H9 (cell line): ENCODE measurements at regions not wholly inside any gene's neighbourhood (a gene's known extent, or its start where the extent isn't known, plus 50 kb on each side); places are given as distances from the start of the nearest gene placed in this dataset.

Source experiments
- DNase-seq: peaks from one replicate; pipeline ENCODE4 v3.0.0-alpha.2; 2017
- H2AFZ ChIP-seq: one replicate; pipeline ENCODE4 v1.6.1; 2013; ENCODE audit warnings: mild to moderate bottlenecking, low read length, control low read depth, moderate library complexity
- H2AK5ac ChIP-seq: 2 replicates; pipeline ENCODE4 v1.6.1; 2013; ENCODE audit warnings: low read length, control low read depth, mixed read lengths; ENCODE audit not compliant: insufficient read length
- H2BK120ac ChIP-seq: one replicate; pipeline ENCODE4 v1.6.1; 2013; ENCODE audit warnings: low read depth, mild to moderate bottlenecking, low read length, control low read depth, inconsistent platforms; ENCODE audit not compliant: poor library complexity, severe bottlenecking
- H2BK12ac ChIP-seq: 2 replicates; pipeline ENCODE4 v1.6.1; 2013; ENCODE audit warnings: low read length, control low read depth, mixed read lengths, low read depth; ENCODE audit not compliant: insufficient read length
- H2BK15ac ChIP-seq: 2 replicates; pipeline ENCODE4 v1.6.1; 2013; ENCODE audit warnings: low read depth, low read length, control low read depth
- H2BK20ac ChIP-seq: one replicate; pipeline ENCODE4 v1.6.1; 2013; ENCODE audit warnings: low read depth, mild to moderate bottlenecking, low read length, control low read depth, inconsistent platforms; ENCODE audit not compliant: poor library complexity, severe bottlenecking
- H2BK5ac ChIP-seq: 2 replicates; pipeline ENCODE4 v1.6.1; 2013; ENCODE audit warnings: low read length, control low read depth, mixed read lengths; ENCODE audit not compliant: insufficient read length
- H3K14ac ChIP-seq: 2 replicates; pipeline ENCODE4 v1.6.1; 2013; ENCODE audit warnings: low read length, control low read depth; ENCODE audit not compliant: insufficient read depth
- H3K18ac ChIP-seq: 2 replicates; pipeline ENCODE4 v1.6.1; 2013; ENCODE audit warnings: low read depth, mild to moderate bottlenecking, mixed read lengths, low read length, control low read depth; ENCODE audit not compliant: insufficient read length
- H3K23ac ChIP-seq: 2 replicates; pipeline ENCODE4 v1.6.1; 2013; ENCODE audit warnings: low read length, control low read depth, mixed read lengths, low read depth; ENCODE audit not compliant: insufficient read length
- H3K23me2 ChIP-seq: 2 replicates; pipeline ENCODE4 v1.6.1; 2013; ENCODE audit warnings: low read depth, mild to moderate bottlenecking, mixed read lengths, low read length, control low read depth; ENCODE audit not compliant: insufficient read length, poor library complexity, severe bottlenecking
- H3K27ac ChIP-seq: 2 replicates; pipeline ENCODE4 v1.5.1; 2013; ENCODE audit warnings: low read length, control low read depth, mixed read lengths, low read depth; ENCODE audit not compliant: insufficient read length
- H3K27me3 ChIP-seq: 2 replicates; pipeline ENCODE4 v1.6.1; 2013; ENCODE audit warnings: low read length, control low read depth, inconsistent platforms; ENCODE audit not compliant: insufficient read depth
- H3K4ac ChIP-seq: 2 replicates; pipeline ENCODE4 v1.6.1; 2013; ENCODE audit warnings: low read depth, mild to moderate bottlenecking, control low read depth, inconsistent platforms, low read length, moderate library complexity
- H3K4me1 ChIP-seq: 2 replicates; pipeline ENCODE4 v1.6.1; 2013; ENCODE audit warnings: low read length, control low read depth, inconsistent platforms; ENCODE audit not compliant: insufficient read depth
- H3K4me2 ChIP-seq: 2 replicates; pipeline ENCODE4 v1.6.1; 2013; ENCODE audit warnings: low read length, control low read depth, mixed read lengths; ENCODE audit not compliant: insufficient read length, insufficient read depth
- H3K56ac ChIP-seq: 2 replicates; pipeline ENCODE4 v1.6.1; 2013; ENCODE audit warnings: low read depth, mild to moderate bottlenecking, mixed read lengths, low read length, control low read depth; ENCODE audit not compliant: insufficient read length
- H3K79me1 ChIP-seq: 2 replicates; pipeline ENCODE4 v1.6.1; 2013; ENCODE audit warnings: low read depth, mild to moderate bottlenecking, moderate library complexity, low read length, control low read depth, inconsistent platforms; ENCODE audit not compliant: insufficient read depth, poor library complexity, severe bottlenecking
- H3K79me2 ChIP-seq: 2 replicates; pipeline ENCODE4 v1.6.1; 2013; ENCODE audit warnings: low read length, control low read depth, inconsistent platforms; ENCODE audit not compliant: insufficient read depth
- H3K9ac ChIP-seq: 2 replicates; pipeline ENCODE4 v1.6.1; 2013; ENCODE audit warnings: low read length, control low read depth, mixed read lengths; ENCODE audit not compliant: insufficient read length; ENCODE audit errors: extremely low read depth
- H3K9me3 ChIP-seq: one replicate; pipeline ENCODE4 v1.6.1; 2013; ENCODE audit warnings: low read depth, low read length, inconsistent platforms; ENCODE audit not compliant: control insufficient read depth
- H3T11ph ChIP-seq: one replicate; pipeline ENCODE4 v1.6.1; 2013; ENCODE audit warnings: mild to moderate bottlenecking, low read length, control low read depth, inconsistent platforms
- H4K20me1 ChIP-seq: one replicate; pipeline ENCODE4 v1.6.1; 2013; ENCODE audit not compliant: control insufficient read depth, insufficient read length, insufficient read depth
- H4K5ac ChIP-seq: 2 replicates; pipeline ENCODE4 v1.6.1; 2013; ENCODE audit warnings: low read depth, mild to moderate bottlenecking, mixed read lengths, low read length, control low read depth; ENCODE audit not compliant: insufficient read length
- H4K8ac ChIP-seq: replicated peaks from 2 replicates; pipeline ENCODE4 v1.6.1; 2013; ENCODE audit warnings: low read length, control low read depth, mixed read lengths, low read depth; ENCODE audit not compliant: insufficient read length
- H4K91ac ChIP-seq: 2 replicates; pipeline ENCODE4 v1.6.1; 2013; ENCODE audit warnings: low read depth, mild to moderate bottlenecking, moderate library complexity, mixed read lengths, low read length, control low read depth; ENCODE audit not compliant: insufficient read length
- H3K27ac Mint-ChIP-seq, 3 experiments: 2 replicates in 2 of 3; 3 replicates in 1 of 3; pipeline ENCODE4 v1.8.0; 2020 to 2021; ENCODE audit warnings: mixed read lengths in 3 of 3, mild to moderate bottlenecking in 1 of 3, moderate library complexity in 1 of 3
- H3K27me3 Mint-ChIP-seq: 2 replicates; pipeline ENCODE4 v1.8.0; 2021; ENCODE audit warnings: low read depth, mild to moderate bottlenecking, moderate library complexity, mixed read lengths
- H3K36me3 Mint-ChIP-seq, 3 experiments: 2 replicates in 2 of 3; 3 replicates in 1 of 3; pipeline ENCODE4 v1.8.0; 2020 to 2021; ENCODE audit warnings: low read depth in 3 of 3, mixed read lengths in 3 of 3; ENCODE audit not compliant: insufficient read depth in 1 of 3
- H3K4me1 Mint-ChIP-seq, 2 experiments: 2 replicates each; pipeline ENCODE4 v1.8.0; 2020; ENCODE audit warnings: mixed read lengths in 2 of 2
- H3K4me3 Mint-ChIP-seq, 2 experiments: 2 replicates in 1 of 2; 3 replicates in 1 of 2; pipeline ENCODE4 v1.8.0; 2020 to 2021; ENCODE audit warnings: mild to moderate bottlenecking in 2 of 2, mixed read lengths in 2 of 2, moderate library complexity in 1 of 2
- H3K9me3 Mint-ChIP-seq, 2 experiments: 2 replicates in 1 of 2; 3 replicates in 1 of 2; pipeline ENCODE4 v1.8.0; 2020; ENCODE audit warnings: mild to moderate bottlenecking in 2 of 2, mixed read lengths in 2 of 2, moderate library complexity in 1 of 2
- CTCF ChIP-seq: fragments of 200-600 bp; sonication (generic); conservative IDR thresholded peaks from 3 replicates; pipeline ENCODE4 v1.8.0; 2021; ENCODE audit warnings: antibody characterized with exemption, mild to moderate bottlenecking
- WGBS: extraction: QIAGEN DNeasy Blood & Tissue Kit; methylation state at CpG from one replicate; pipeline ENCODE4 v1.1.7; 2013; ENCODE audit warnings: missing lambda C conversion rate, low lambda C conversion rate, mixed read lengths; ENCODE audit not compliant: insufficient read length; ENCODE audit errors: extremely low coverage; 5-methylcytosine and 5-hydroxymethylcytosine counted together

GRCh38 chr2:182594286-182594685, 121.8 kb upstream of the DNAJC10 start:
- WGBS: no CpG with 5 or more reads among the region's 1 CpG

More at GRCh38 chr2:182594286-182594685, 121.8 kb upstream of the DNAJC10 start:
- no peak overlapping the region for H3K56ac ChIP-seq
- no peak overlapping the region for H4K8ac ChIP-seq
- Mint-ChIP-seq H3K27me3 (no peaks in the 10 kb centered on the region), H3K4me3 (no peak overlapping the region), H3K9me3 (no peaks in the 10 kb centered on the region; a peak in 1 of 5 replicates), H3K27ac (no peak overlapping the region), H3K4me1 (peaks cover 44 to 48% of the 10 kb centered on the region in 2 experiments), H3K36me3 (no peaks in the 10 kb centered on the region)
- H4K20me1 ChIP-seq: no peaks in the 10 kb centered on the region
- no peaks in the 10 kb centered on the region for H3K27me3 ChIP-seq
- no peak overlapping the region for H3K9ac ChIP-seq
- TF ChIP-seq CTCF: no peak
- H3T11ph ChIP-seq: no peak overlapping the region
- no peak overlapping the region for H4K5ac ChIP-seq
- no peaks in the 10 kb centered on the region for H3K79me2 ChIP-seq
- no peak overlapping the region for H2BK120ac ChIP-seq
- H3K4ac ChIP-seq: no peak overlapping the region
- no peak overlapping the region for H2BK5ac ChIP-seq
- H2AFZ ChIP-seq: no peak overlapping the region
- H2BK20ac ChIP-seq: no peak overlapping the region
- H3K4me1 ChIP-seq: peaks cover 8% of the 10 kb centered on the region; the same call in 1 of the 2 replicates
- DNase-seq: no peak
- no peaks in the 10 kb centered on the region for H3K79me1 ChIP-seq
- H3K14ac ChIP-seq: no peak overlapping the region
- no peak overlapping the region for H3K18ac ChIP-seq
- H2BK12ac ChIP-seq: no peak overlapping the region
- H2AK5ac ChIP-seq: no peak overlapping the region
- no peak overlapping the region for H3K4me2 ChIP-seq
- no peaks in the 10 kb centered on the region for H3K9me3 ChIP-seq
- H2BK15ac ChIP-seq: no peak overlapping the region
- no peak overlapping the region for H3K27ac ChIP-seq
- H3K23ac ChIP-seq: no peak overlapping the region
- H4K91ac ChIP-seq: no peak overlapping the region
- H3K23me2 ChIP-seq: no peaks in the 10 kb centered on the region
